ENCODE measurements at regions not wholly inside any gene's neighbourhood (a gene's known extent, or its start where the extent isn't known, plus 50 kb on each side); places are given as distances from the start of the nearest gene placed in this dataset.

DNA sequence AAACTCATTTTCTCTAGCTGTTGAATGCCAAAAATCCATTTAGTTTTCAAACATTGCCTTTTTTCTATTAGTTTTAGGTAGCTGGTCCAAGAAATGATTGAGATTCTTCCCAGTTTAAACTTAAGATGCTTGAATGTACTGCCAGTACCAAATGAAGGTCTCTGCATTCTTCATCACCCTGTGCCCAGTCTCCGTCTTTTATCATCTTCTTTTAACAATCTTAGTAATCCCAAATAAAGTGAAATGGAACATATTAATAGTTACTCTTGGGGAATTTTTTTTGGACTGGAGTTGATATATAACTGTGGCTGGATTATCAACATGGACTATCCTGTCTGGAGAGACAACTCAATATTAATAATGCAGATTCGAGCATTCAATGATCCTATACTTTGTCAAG, 54.1 kb upstream of the PCED1B start:
- Histone ChIP-seq H3K79me2 (ENCODE audit: low read depth) (no peaks in the 10 kb centered on the region), H3K36me3 (ENCODE audit: low read depth) (no peaks in the 10 kb centered on the region), H3K27ac (no peak overlapping the region), H3F3A (ENCODE audit: insufficient read depth, low read depth) (peaks cover 5% of the 10 kb centered on the region; the same call in 1 of the 2 replicates), H2AFZ (no peak overlapping the region), H3K9me3 (ENCODE audit: insufficient read depth, low read depth) (no peaks in the 10 kb centered on the region), H3K4me2 (no peak overlapping the region), H3K27me3 (ENCODE audit: insufficient read depth, low read depth) (no peaks in the 10 kb centered on the region), H3K4me1 (replicated peaks; ENCODE audit: insufficient read depth) (peaks cover 16% of the 10 kb centered on the region), H3K9me2 (ENCODE audit: insufficient read depth) (no peaks in the 10 kb centered on the region), H3K4me3 (no peak overlapping the region), H4K20me1 (ENCODE audit: insufficient read depth) (no peaks in the 10 kb centered on the region)
- TF ChIP-seq EZH2 (IDR thresholded peaks at IDR 0.05; ENCODE audit: low read depth), result no peak
- TF ChIP-seq, protein P1, sequence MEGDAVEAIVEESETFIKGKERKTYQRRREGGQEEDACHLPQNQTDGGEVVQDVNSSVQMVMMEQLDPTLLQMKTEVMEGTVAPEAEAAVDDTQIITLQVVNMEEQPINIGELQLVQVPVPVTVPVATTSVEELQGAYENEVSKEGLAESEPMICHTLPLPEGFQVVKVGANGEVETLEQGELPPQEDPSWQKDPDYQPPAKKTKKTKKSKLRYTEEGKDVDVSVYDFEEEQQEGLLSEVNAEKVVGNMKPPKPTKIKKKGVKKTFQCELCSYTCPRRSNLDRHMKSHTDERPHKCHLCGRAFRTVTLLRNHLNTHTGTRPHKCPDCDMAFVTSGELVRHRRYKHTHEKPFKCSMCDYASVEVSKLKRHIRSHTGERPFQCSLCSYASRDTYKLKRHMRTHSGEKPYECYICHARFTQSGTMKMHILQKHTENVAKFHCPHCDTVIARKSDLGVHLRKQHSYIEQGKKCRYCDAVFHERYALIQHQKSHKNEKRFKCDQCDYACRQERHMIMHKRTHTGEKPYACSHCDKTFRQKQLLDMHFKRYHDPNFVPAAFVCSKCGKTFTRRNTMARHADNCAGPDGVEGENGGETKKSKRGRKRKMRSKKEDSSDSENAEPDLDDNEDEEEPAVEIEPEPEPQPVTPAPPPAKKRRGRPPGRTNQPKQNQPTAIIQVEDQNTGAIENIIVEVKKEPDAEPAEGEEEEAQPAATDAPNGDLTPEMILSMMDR (conservative IDR thresholded peaks at IDR 0.05), result no peak
- intact Hi-C loops (cut with micrococcal nuclease; ENCODE audit: unreplicated experiment), result loop anchor here (10.0 kb wide), 1 partner anchor 901 kb away; no protein-coding TSS in a partner anchor
- BruUV-seq (replicated peaks), result no TSS peak
- ChIA-PET CTCF (no interaction called here), POLR2A (ENCODE audit: unreplicated experiment) (no interaction called here)
- no peak for DNase-seq

GRCh38 chr12:47025798-47026197, 53.6 kb upstream of the PCED1B start:
- no peaks in the 10 kb centered on the region for H3K9me3 ChIP-seq (ENCODE audit: insufficient read depth, low read depth)
- H3F3A ChIP-seq (ENCODE audit: insufficient read depth, low read depth), result peaks cover 5% of the 10 kb centered on the region; the same call in 1 of the 2 replicates
- H3K79me2 ChIP-seq (ENCODE audit: low read depth), result no peaks in the 10 kb centered on the region
- BruUV-seq (replicated peaks), result no TSS peak
- H3K4me2 ChIP-seq, result no peak overlapping the region
- ChIA-PET POLR2A (ENCODE audit: unreplicated experiment) (no interaction called here), CTCF (no interaction called here)
- H3K36me3 ChIP-seq (ENCODE audit: low read depth), result no peaks in the 10 kb centered on the region
- no peak for DNase-seq
- peaks cover 16% of the 10 kb centered on the region for H3K4me1 ChIP-seq (replicated peaks; ENCODE audit: insufficient read depth)
- H3K27me3 ChIP-seq (ENCODE audit: insufficient read depth, low read depth), result no peaks in the 10 kb centered on the region
- H3K4me3 ChIP-seq, result no peak overlapping the region
- intact Hi-C loops (cut with micrococcal nuclease; ENCODE audit: unreplicated experiment), result loop anchor here (10.0 kb wide), 1 partner anchor 901 kb away; no protein-coding TSS in a partner anchor
- no peak overlapping the region for H3K27ac ChIP-seq
- H4K20me1 ChIP-seq (ENCODE audit: insufficient read depth), result no peaks in the 10 kb centered on the region
- no peak overlapping the region for H2AFZ ChIP-seq
- H3K9me2 ChIP-seq (ENCODE audit: insufficient read depth), result no peaks in the 10 kb centered on the region
- no peak for TF ChIP-seq EZH2 (IDR thresholded peaks at IDR 0.05; ENCODE audit: low read depth)
- TF ChIP-seq, protein P1 (conservative IDR thresholded peaks at IDR 0.05), result no peak

DNA sequence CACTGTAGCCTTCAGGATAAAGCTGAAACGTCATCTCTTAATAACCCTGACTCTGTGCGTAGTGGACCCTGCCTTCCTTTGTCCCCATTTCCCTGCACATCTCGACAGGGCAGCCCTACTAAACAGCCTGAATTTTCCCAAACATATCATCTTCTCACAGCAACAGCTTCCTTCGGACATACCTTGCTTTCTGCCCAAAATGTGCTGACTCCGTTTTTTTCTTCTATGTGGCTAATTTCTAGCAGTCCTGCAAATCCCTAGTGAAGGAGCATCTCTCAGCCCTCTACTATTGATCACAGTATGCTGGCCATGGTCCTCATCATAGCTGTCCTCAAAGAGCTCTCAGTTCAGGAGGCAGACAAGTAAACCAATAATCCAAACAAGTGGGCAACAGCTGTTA, 53.1 kb upstream of the PCED1B start:
- POLR2A ChIA-PET (ENCODE audit: unreplicated experiment), result no interaction called here
- no TSS peak for BruUV-seq (replicated peaks)
- CTCF ChIA-PET, result no interaction called here
- intact Hi-C loops (cut with micrococcal nuclease; ENCODE audit: unreplicated experiment), result loop anchor here (10.0 kb wide), 1 partner anchor 901 kb away; no protein-coding TSS in a partner anchor
- Histone ChIP-seq H3K27me3 (ENCODE audit: insufficient read depth, low read depth) (no peaks in the 10 kb centered on the region), H3F3A (ENCODE audit: insufficient read depth, low read depth) (peaks cover 5% of the 10 kb centered on the region; the same call in 1 of the 2 replicates), H3K36me3 (ENCODE audit: low read depth) (no peaks in the 10 kb centered on the region), H3K27ac (no peak overlapping the region), H3K4me3 (no peak overlapping the region), H3K9me3 (ENCODE audit: insufficient read depth, low read depth) (no peaks in the 10 kb centered on the region), H3K79me2 (ENCODE audit: low read depth) (no peaks in the 10 kb centered on the region), H3K4me1 (replicated peaks; ENCODE audit: insufficient read depth) (peaks cover 16% of the 10 kb centered on the region), H2AFZ (no peak overlapping the region), H3K4me2 (no peak overlapping the region), H4K20me1 (ENCODE audit: insufficient read depth) (no peaks in the 10 kb centered on the region), H3K9me2 (ENCODE audit: insufficient read depth) (no peaks in the 10 kb centered on the region)
- no peak for TF ChIP-seq EZH2 (IDR thresholded peaks at IDR 0.05; ENCODE audit: low read depth)
- TF ChIP-seq, protein P1 (conservative IDR thresholded peaks at IDR 0.05), result no peak
- no peak for DNase-seq
